ENCODE measurements at regions not wholly inside any gene's neighbourhood (a gene's known extent, or its start where the extent isn't known, plus 50 kb on each side); places are given as distances from the start of the nearest gene placed in this dataset.
"Not testable (repeated sequence)": the region's sequence is repeated elsewhere in the genome, so short reads cannot be mapped to it uniquely, and the experiment has no call there.

DNA sequence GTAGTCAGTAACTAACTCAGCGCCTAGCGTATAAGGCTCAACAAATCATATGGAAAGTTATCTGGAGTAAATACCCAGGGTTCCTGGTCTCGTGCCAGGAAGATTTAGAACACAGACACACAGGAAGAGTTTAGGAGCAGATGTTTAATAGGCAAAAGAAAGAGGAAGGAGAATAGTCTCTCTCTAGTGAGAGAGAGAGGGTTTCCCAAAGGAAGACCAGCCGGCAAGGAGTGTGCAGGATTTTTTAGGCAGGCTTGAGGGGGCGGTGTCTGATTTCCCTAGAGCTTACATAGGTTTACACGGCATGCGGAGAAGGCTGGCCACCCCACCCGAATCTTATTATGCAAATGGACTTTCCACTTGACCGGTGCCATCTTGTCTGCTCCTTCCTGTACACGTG is 284.0 kb upstream of the FRG1 start:
- no peak for FAIRE-seq
- DNase-seq (ENCODE audit: insufficient read length): no peak
- TF ChIP-seq TAF1 (IDR thresholded peaks at IDR 0.05; ENCODE audit: borderline replicate concordance, low read depth, low read length) (no peak), POLR2AphosphoS5 (IDR thresholded peaks at IDR 0.05; ENCODE audit: low read depth, low read length) (no peak), POLR2A (IDR thresholded peaks at IDR 0.05; ENCODE audit: low read depth, low read length) (no peak)

DNA sequence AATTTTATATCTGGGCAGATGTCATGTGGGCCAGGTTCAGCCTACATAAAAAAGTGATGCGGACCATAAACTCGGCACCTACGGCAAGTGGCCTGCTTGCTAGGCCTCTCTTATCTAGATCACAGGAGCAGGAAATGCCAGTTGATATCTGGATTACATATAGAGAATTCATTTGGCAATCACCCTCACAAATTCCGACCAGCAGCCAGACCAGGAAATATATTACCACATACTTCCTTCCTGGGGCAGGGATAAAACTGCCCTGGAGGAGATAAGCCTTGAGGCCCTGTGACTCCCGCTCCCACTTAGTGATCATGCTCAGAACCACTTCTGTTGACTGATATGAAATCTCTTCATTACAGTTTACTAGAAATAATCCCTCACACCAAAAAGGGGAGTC is 282.4 kb upstream of the FRG1 start:
- DNase-seq (ENCODE audit: insufficient read length); FAIRE-seq: not testable (repeated sequence)

DNA sequence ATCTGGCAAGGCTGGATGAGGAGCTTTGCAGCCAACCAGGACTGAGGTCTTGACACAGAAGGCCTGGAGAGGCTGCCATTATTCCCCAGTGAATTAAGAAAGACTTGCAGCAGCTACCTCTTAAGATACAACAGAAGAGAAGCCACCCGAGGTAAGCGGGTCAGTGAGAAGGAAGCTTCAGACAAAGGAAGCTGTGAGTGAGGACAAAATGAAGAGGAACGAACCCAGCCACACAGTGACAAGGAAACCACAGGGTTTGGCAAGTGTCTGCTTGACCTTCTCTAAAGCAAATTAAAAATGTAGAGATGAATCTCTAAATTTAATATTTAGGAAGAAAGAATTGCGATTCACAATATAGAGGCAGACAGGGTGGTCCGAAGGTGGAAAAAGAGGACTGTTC is 281.8 kb upstream of the FRG1 start:
- FAIRE-seq; DNase-seq (ENCODE audit: insufficient read length): not testable (repeated sequence)

- no peak for FAIRE-seq
- TF ChIP-seq TAF1 (IDR thresholded peaks at IDR 0.05; ENCODE audit: borderline replicate concordance, low read depth, low read length) (no peak), POLR2AphosphoS5 (IDR thresholded peaks at IDR 0.05; ENCODE audit: low read depth, low read length) (no peak), POLR2A (IDR thresholded peaks at IDR 0.05; ENCODE audit: low read depth, low read length) (no peak)
- DNase-seq (ENCODE audit: insufficient read length): no peak
Observed at GRCh38 chr4:189659287-189659686, 281.4 kb upstream of the FRG1 start.

- no peak for FAIRE-seq
- TF ChIP-seq POLR2AphosphoS5 (IDR thresholded peaks at IDR 0.05; ENCODE audit: low read depth, low read length) (no peak), POLR2A (IDR thresholded peaks at IDR 0.05; ENCODE audit: low read depth, low read length) (no peak), TAF1 (IDR thresholded peaks at IDR 0.05; ENCODE audit: borderline replicate concordance, low read depth, low read length) (no peak)
Observed at GRCh38 chr4:189660722-189661360, 279.8 kb upstream of the FRG1 start.

DNA sequence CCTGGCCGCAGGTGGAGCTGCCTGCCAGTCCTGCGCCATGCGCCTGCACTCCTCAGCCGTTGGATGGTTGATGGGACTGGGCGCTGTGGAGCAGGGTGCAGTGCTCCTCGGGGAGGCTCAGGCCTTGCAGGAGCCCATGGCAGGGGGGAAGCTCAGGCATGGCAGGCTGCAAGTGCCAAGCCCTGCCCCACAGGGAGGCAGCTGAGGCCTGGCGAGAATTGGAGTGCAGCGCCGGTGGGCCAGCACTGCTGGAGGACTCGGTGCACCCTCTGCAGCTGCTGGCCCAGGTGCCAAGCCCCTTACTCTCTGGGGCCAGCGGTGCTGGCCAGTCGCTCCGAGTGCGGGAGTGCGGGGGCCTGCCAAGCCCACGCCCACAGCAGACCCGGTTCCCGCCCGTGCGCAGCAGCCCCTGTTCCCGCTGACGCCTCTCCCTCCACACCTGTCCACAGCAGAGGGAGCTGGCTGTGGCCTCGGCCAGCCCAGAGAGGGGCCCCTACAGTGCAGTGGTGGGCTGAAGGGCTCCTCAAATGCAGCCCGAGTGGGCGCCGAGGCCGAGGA is 275.9 kb upstream of the FRG1 start:
- FAIRE-seq: no peak
- no peak for DNase-seq (ENCODE audit: insufficient read length)
- no peak for TF ChIP-seq POLR2A (IDR thresholded peaks at IDR 0.05; ENCODE audit: low read depth, low read length)
- TF ChIP-seq TAF1 (IDR thresholded peaks at IDR 0.05; ENCODE audit: borderline replicate concordance, low read depth, low read length): no peak
- TF ChIP-seq POLR2AphosphoS5 (IDR thresholded peaks at IDR 0.05; ENCODE audit: low read depth, low read length): no peak

More at GRCh38 chr4:189660722-189661360, 279.8 kb upstream of the FRG1 start:
- DNase-seq (ENCODE audit: insufficient read length): no peak

DNA sequence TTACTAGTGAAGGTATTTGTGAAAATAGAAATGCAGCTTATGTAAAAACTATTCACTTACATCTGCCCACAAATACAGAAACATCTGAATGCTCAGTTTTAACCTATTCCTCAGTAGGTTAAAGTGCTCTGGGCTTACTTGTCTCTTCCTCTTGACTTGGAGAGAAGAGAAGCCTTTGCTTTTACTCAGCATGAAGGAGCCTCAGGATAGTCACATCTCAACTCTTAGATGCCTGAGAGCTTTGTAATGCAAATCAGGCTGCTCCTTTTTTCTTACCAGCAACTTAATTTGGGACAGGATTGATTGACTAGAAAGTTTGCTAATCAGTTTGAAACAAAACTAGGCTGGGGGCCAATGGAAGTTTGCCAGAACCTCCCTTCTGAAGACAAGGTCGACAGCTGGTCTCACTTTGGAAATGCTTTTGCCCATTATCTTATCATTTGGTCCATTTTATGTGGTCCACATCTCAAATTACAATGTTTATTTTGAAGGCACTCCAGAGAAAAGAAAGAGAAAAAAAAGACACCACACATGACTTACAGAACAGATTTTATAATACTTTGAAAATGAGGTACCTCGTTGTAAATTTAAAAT is 274.9 kb upstream of the FRG1 start:
- DNase-seq (ENCODE audit: insufficient read length); FAIRE-seq: not testable (repeated sequence)

- FAIRE-seq; DNase-seq (ENCODE audit: insufficient read length): not testable (repeated sequence)
Observed at GRCh38 chr4:189667386-189667785, 273.3 kb upstream of the FRG1 start.

DNA sequence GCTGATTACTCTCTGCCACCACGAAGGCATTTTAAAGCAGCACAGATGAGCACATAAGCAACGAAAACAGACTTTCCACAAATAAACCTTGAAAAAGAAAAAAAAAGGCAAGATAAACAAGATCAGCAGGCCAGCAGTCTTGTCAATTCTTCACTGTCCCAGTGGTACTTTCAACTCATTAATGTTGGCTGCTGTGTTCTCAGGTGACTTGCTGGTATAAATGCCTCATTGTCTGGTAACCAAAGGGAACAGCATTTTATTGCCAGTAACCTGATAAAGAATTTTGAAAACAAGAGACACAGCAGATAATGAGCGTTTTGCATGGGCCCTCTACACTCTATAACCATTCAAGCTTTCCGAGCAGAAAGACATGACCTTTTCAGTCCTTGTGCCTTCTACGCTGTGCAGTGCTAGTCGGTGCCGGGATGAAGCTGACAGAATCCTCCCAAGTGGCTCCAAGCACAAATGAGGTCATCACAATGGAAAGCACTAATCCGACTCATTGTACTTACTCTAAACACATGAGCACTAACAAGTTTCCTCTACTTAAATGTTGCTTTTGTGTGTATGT is 242.9 kb upstream of the FRG1 start:
- not testable (repeated sequence) for FAIRE-seq; DNase-seq (ENCODE audit: insufficient read length)

DNA sequence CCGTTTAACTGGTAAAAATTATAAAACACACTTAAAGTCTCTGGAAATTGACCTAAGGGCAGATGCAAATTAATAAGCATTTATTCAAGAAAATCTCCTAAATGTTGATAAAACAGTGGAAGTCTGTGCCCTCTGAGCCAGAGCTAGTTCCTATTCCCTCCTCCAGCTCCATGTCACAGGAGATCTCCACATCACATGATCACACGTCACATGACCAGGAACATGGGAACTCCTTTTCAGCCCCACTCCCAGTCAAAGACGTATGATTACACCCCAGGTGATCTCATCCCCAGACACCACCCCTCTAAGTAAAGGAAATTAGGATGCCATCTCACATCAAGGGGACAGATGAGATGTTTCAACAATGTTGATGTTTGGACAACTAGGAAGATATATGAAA is 237.7 kb upstream of the FRG1 start:
- DNase-seq (ENCODE audit: insufficient read length); FAIRE-seq: not testable (repeated sequence)

GRCh38 chr4:189706821-189707220 is 233.9 kb upstream of the FRG1 start:
- not testable (repeated sequence) for FAIRE-seq; DNase-seq (ENCODE audit: insufficient read length)

- FAIRE-seq; DNase-seq (ENCODE audit: insufficient read length): not testable (repeated sequence)
Observed at GRCh38 chr4:189707227-189707626, 233.4 kb upstream of the FRG1 start.

- not testable (repeated sequence) for DNase-seq (ENCODE audit: insufficient read length); FAIRE-seq
Observed at GRCh38 chr4:189711956-189712355, 228.7 kb upstream of the FRG1 start.

DNA sequence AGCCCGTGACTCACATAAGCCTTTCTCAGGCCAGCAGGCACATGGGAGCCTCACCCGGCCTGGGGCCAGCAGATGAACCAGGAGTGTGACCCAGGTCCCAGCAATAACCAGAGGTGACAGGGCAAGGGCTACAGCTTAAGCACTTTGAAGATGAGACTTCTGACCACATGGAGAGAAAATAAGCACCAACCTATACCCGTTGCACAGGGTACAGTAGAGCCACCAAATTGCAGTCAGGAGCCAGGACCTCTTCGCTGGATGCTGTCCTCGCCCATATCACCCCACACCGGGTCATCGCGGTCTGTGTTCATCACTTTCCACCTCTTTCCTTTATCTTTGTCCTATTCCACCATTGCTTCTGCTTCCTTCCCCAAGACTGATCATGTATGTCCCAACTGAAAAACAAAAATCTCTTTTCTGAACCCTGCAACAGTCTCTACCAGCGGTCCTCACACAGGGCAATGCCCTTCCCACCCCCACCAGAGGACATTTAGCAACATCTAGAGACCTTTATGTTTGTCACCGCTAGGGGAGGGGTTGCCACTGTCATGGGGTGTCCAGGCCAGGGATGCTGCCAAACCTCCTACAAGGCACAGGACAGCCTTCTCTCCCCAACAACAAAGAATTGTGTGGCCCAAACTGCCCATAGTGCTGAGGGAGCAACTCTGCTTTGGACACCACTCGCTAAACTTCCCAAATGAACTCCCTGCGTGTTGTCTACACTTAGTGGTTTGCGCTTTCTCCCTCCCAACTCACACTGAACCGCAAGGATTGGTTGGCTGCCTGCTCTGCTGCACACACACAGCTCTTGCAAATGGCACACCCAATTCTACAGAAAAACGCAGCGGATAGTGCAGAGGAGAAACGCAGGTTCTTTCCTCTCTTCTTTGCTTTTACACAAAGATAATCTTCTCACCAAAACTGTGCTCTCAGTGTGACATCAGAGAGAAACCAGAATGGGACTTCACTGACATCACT is 219.4 kb upstream of the FRG1 start:
- DNase-seq (ENCODE audit: insufficient read length); FAIRE-seq: not testable (repeated sequence)

DNA sequence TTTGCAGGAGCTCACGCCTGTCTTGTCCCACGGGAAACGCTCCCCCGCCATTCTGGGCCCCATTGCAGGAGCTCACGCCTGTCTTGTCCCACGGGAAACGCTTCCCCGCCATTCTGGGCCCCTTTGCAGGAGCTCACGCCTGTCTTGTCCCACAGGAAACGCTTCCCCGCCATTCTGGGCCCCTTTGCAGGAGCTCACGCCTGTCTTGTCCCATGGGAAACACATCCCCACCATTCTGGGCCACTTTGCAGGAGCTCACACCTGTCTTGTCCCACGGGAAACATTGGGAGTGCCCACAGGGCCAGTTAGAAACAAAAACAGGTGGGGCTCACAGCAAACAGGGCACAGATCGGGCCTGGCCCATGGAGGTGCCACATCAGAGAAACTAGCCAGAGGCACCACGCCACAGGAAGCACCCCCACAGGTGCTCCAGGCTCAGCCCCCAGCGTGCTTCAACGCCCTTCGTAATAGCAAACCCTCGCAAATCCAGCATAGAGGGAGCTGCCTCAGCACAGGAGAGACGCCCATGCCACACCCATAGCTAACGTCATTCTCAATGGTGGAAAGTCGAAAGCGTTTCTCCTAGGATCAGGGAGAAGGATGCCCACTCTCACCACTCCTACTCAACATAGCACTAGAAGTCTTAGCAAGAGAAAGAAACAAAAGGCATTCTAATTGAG is 218.2 kb upstream of the FRG1 start:
- not testable (repeated sequence) for DNase-seq (ENCODE audit: insufficient read length); FAIRE-seq

DNA sequence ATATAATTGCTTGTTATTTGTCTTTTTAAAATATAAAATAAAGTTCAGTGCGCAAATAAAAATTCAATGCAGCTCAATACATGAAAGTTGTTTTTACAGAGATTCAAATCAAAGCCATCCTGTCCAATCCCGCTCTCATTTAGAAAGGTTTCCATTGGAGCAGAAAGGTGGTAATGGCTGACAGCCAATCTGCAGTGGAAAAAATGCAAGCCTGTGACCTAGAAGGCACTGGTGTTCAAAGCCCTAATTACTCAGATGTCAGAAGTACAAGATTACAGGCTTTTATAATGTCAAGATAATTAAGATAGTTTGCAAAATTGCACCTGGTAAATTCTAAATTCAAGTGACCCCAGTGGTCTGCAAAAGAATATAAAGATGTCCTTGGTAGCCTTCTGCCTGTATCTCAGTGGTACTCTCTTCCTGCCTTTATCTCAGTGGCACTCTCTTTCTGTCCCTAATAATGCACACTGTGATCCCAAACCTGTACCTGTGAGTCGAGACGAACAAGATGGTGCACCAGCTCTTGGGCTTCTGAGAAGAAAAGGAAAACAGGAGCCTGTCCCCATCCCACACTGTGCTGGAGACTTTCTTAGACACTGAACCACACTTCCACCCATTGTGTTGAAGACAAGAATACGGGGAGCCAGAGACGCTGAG is 212.6 kb upstream of the FRG1 start:
- not testable (repeated sequence) for DNase-seq (ENCODE audit: insufficient read length); FAIRE-seq

- FAIRE-seq; DNase-seq (ENCODE audit: insufficient read length): not testable (repeated sequence)
Observed at GRCh38 chr4:189731989-189732388, 208.7 kb upstream of the FRG1 start.

All from GM12892 (cell line).